ENCODE measurements at regions not wholly inside any gene's neighbourhood (a gene's known extent, or its start where the extent isn't known, plus 50 kb on each side); places are given as distances from the start of the nearest gene placed in this dataset.

- no peak for TF ChIP-seq CHD7 (IDR thresholded peaks at IDR 0.05; ENCODE audit: insufficient replicate concordance, low read length)
These were observed 158.9 kb upstream of the FERD3L start (continued) for GRCh38 chr7:19304086-19304485.

Measured in H1 (cell line).